A549 (cell line): ENCODE measurements at regions not wholly inside any gene's neighbourhood (a gene's known extent, or its start where the extent isn't known, plus 50 kb on each side); places are given as distances from the start of the nearest gene placed in this dataset.

Source experiments
- ATAC-seq, 2 experiments: fragments of 200-7000 bp in 1 of 2; fragments of >200 bp in 1 of 2; cut with Nextera tagmentation in 1 of 2; cut with Tn5 transposase in 1 of 2; 3 replicates each; pipeline versions ENCODE4 v1.8.0 to v1.9.1; 2018 to 2020; ENCODE audit warnings: mild to moderate bottlenecking in 1 of 2, moderate library complexity in 1 of 2
- CTCF ChIA-PET: fragments of 300-600 bp; sonication (Branson Sonifier 250); formaldehyde crosslinking; extraction: SDS; loops from one replicate; lab custom pipeline; 2021; ENCODE audit warnings: antibody characterized with exemption, inconsistent platforms; lab: Yijun Ruan, JAX
- POLR2A ChIA-PET: fragments of 350-600 bp; formaldehyde crosslinking; extraction: SDS; loops from one replicate; lab custom pipeline; 2021; ENCODE audit warnings: antibody characterized with exemption, inconsistent platforms; lab: Yijun Ruan, JAX
- DNase-seq, 2 experiments: peaks; one replicate each; pipeline versions ENCODE4 v3.0.0 to v3.0.0-alpha.2; 2011 to 2016; ENCODE audit warnings: low read depth in 1 of 2, low spot score in 1 of 2
- FAIRE-seq: peaks from 2 replicates; lab custom pipeline; 2011; peaks lifted over from hg19 to GRCh38; lab: Jason Lieb, UNC
- H3K27ac ChIP-seq, 2 experiments: fragments of >200 bp; sonication (Bioruptor Twin); formaldehyde crosslinking; 3 replicates each; pipeline ENCODE4 v1.5.1; 2016 to 2017
- H3K4me1 ChIP-seq: fragments of >200 bp; sonication (Bioruptor Twin); formaldehyde crosslinking; 3 replicates; pipeline ENCODE4 v1.6.1; 2016
- H3K4me2 ChIP-seq: fragments of >200 bp; sonication (Bioruptor Twin); formaldehyde crosslinking; 3 replicates; pipeline ENCODE4 v1.6.1; 2016
- H3K4me3 ChIP-seq: fragments of >200 bp; sonication (Bioruptor Twin); formaldehyde crosslinking; 3 replicates; pipeline ENCODE4 v1.5.1; 2016
- H3K9me3 ChIP-seq: fragments of >200 bp; sonication (Bioruptor Twin); formaldehyde crosslinking; 3 replicates; pipeline ENCODE4 v1.6.1; 2016
- BHLHE40 ChIP-seq: IDR thresholded peaks from 2 replicates; pipeline ENCODE4 v1.6.1; 2012; ENCODE audit warnings: low read depth, low read length, inconsistent platforms
- CBX8 ChIP-seq: fragments of 200-600 bp; sonication (generic); IDR thresholded peaks from 2 replicates; pipeline ENCODE4 v1.6.1; 2016
- CHD2 ChIP-seq: fragments of 150-350 bp; IDR thresholded peaks from 2 replicates; pipeline ENCODE4 v1.6.1; 2014; ENCODE audit warnings: low read length; ENCODE audit not compliant: partially characterized antibody
- CHD4 ChIP-seq: fragments of 200-600 bp; sonication (generic); IDR thresholded peaks from 2 replicates; pipeline ENCODE4 v1.6.1; 2016; ENCODE audit warnings: antibody characterized with exemption, mild to moderate bottlenecking, borderline replicate concordance
- ESRRA ChIP-seq: fragments of 150-350 bp; IDR thresholded peaks from 2 replicates; pipeline ENCODE4 v1.6.1; 2014; ENCODE audit warnings: mild to moderate bottlenecking, low read length, borderline replicate concordance
- FOSL2 ChIP-seq, 2 experiments: fragments of 450-650 bp in 1 of 2; fragments of >200 bp in 1 of 2; sonication (Bioruptor Twin) in 1 of 2; formaldehyde crosslinking; IDR thresholded peaks; 2 replicates each; pipeline versions ENCODE4 v1.5.0 to v1.6.1; 2016 to 2020; ENCODE audit warnings: mild to moderate bottlenecking in 1 of 2, moderate library complexity in 1 of 2
- FOXS1 ChIP-seq: fragments of 250-450 bp; sonication (Bioruptor Pico); IDR thresholded peaks from 2 replicates; pipeline ENCODE4 v1.5.0; 2020; ENCODE audit warnings: mild to moderate bottlenecking, moderate library complexity
- HDAC2 ChIP-seq: fragments of 200-600 bp; sonication (generic); IDR thresholded peaks from 2 replicates; pipeline ENCODE4 v1.6.1; 2016
- HES2 ChIP-seq: fragments of >200 bp; sonication (Bioruptor Twin); formaldehyde crosslinking; IDR thresholded peaks from 2 replicates; pipeline ENCODE4 v1.6.1; 2016
- HMGXB4 ChIP-seq: fragments of 250-450 bp; sonication (Bioruptor Pico); IDR thresholded peaks from 2 replicates; pipeline ENCODE4 v1.5.0; 2021; ENCODE audit warnings: mild to moderate bottlenecking, moderate library complexity, borderline replicate concordance
- HOXB13 ChIP-seq: fragments of 250-450 bp; sonication (Bioruptor Pico); IDR thresholded peaks from 2 replicates; pipeline ENCODE4 v1.5.0; 2020; ENCODE audit warnings: low read depth, mild to moderate bottlenecking, moderate library complexity
- JUNB ChIP-seq: fragments of >200 bp; sonication (Bioruptor Twin); formaldehyde crosslinking; IDR thresholded peaks from 2 replicates; pipeline ENCODE4 v1.6.1; 2016
- KDM5A ChIP-seq: fragments of 200-600 bp; sonication (generic); IDR thresholded peaks from 2 replicates; pipeline ENCODE4 v1.6.1; 2016; ENCODE audit warnings: antibody characterized with exemption, mild to moderate bottlenecking
- MYC ChIP-seq: IDR thresholded peaks from 2 replicates; pipeline ENCODE4 v1.6.1; 2012; ENCODE audit warnings: mild to moderate bottlenecking, inconsistent platforms, low read length, improper control_type of control experiment, borderline replicate concordance
- NR3C1 ChIP-seq: fragments of >200 bp; sonication (Bioruptor Twin); formaldehyde crosslinking; IDR thresholded peaks from 3 replicates; pipeline ENCODE4 v1.6.1; 2017
- PBX3 ChIP-seq: IDR thresholded peaks from 2 replicates; pipeline ENCODE4 v1.6.1; 2012
- REST ChIP-seq: fragments of 200-600 bp; sonication (generic); IDR thresholded peaks from 2 replicates; pipeline ENCODE4 v1.6.1; 2016; ENCODE audit warnings: antibody characterized with exemption, mild to moderate bottlenecking, moderate library complexity
- RFX5 ChIP-seq: fragments of 450-650 bp; IDR thresholded peaks from 2 replicates; pipeline ENCODE4 v1.7.1; 2014; ENCODE audit warnings: antibody characterized with exemption, mild to moderate bottlenecking, moderate library complexity
- RNF2 ChIP-seq: fragments of 200-600 bp; sonication (generic); IDR thresholded peaks from 2 replicates; pipeline ENCODE4 v1.6.1; 2016; ENCODE audit warnings: low read depth, mild to moderate bottlenecking, antibody characterized with exemption, moderate library complexity, borderline replicate concordance
- SMC3 ChIP-seq: fragments of >200 bp; sonication (Bioruptor Twin); formaldehyde crosslinking; IDR thresholded peaks from 3 replicates; pipeline ENCODE4 v1.6.1; 2018; ENCODE audit warnings: inconsistent platforms
- TP53 ChIP-seq: fragments of 250-450 bp; sonication (Bioruptor Pico); IDR thresholded peaks from 2 replicates; pipeline ENCODE4 v1.5.0; 2021; ENCODE audit warnings: mild to moderate bottlenecking, moderate library complexity
- ZNF302 ChIP-seq: fragments of 250-450 bp; sonication (Bioruptor Pico); IDR thresholded peaks from 2 replicates; pipeline ENCODE4 v1.9.0; 2021; ENCODE audit warnings: inconsistent platforms, mild to moderate bottlenecking, moderate library complexity
- WGBS: methylation state at CpG from one replicate; pipeline ENCODE4 v1.1.6; 2017; ENCODE audit errors: missing lambda C conversion rate; 5-methylcytosine and 5-hydroxymethylcytosine counted together

GRCh38 chr13:64283926-64284325 lies 2868.3 kb upstream of the PCDH20 start (continued):
- TF ChIP-seq PBX3 (no peak), BHLHE40 (no peak), CHD2 (no peak), MYC (no peak), ZNF302 (CRISPR knock-in tag) (no peak)

- H3K4me3 ChIP-seq = no peak overlapping the region
- TF ChIP-seq CHD4 (no peak), HDAC2 (no peak), NR3C1 (no peak), JUNB (no peak), HOXB13 (CRISPR knock-in tag) (no peak), ESRRA (no peak), REST (no peak), TP53 (CRISPR knock-in tag) (no peak), HES2 (no peak), HMGXB4 (no peak), RFX5 (no peak), SMC3 (no peak), CHD2 (no peak), FOXS1 (CRISPR knock-in tag) (no peak), MYC (no peak), KDM5A (no peak), RNF2 (no peak), CBX8 (no peak), FOSL2 (IDR thresholded peaks at IDR 0.05) (no peak), FOSL2 (CRISPR knock-in tag; IDR thresholded peaks at IDR 0.05) (no peak)
- no peak for FAIRE-seq
- CTCF ChIA-PET = no interaction called here
- H3K4me2 ChIP-seq = no peak overlapping the region; the same call in 2 of the 3 replicates
- WGBS = 12% methylated on average over 5 of the region's 5 CpGs
- DNase-seq = no peak
- no peaks in the 10 kb centered on the region for H3K4me1 ChIP-seq
- no peaks in the 10 kb centered on the region for H3K9me3 ChIP-seq
- ATAC-seq = no peak
- POLR2A ChIA-PET = no interaction called here
- no peak overlapping the region for H3K27ac ChIP-seq
Observed at GRCh38 chr13:64278493-64278892, 2862.8 kb upstream of the PCDH20 start.
